Suprapubic skin (tissue), 4 donors: ENCODE measurements at regions not wholly inside any gene's neighbourhood (a gene's known extent, or its start where the extent isn't known, plus 50 kb on each side); places are given as distances from the start of the nearest gene placed in this dataset.

ENCODE experiments used
- DNase-seq, 2 donors: peaks; one replicate each; pipeline ENCODE4 v3.0.0-alpha.2; 2019; ENCODE audit warnings: low spot score in 2 of 2
- H3K27ac ChIP-seq: fragments of 200-600 bp; sonication (generic); one replicate; pipeline ENCODE4 v1.5.1; 2019
- H3K27me3 ChIP-seq: fragments of 200-600 bp; sonication (generic); one replicate; pipeline ENCODE4 v1.5.1; 2019
- H3K36me3 ChIP-seq: fragments of 200-600 bp; sonication (generic); one replicate; pipeline ENCODE4 v1.5.1; 2019
- H3K4me1 ChIP-seq: fragments of 200-600 bp; sonication (generic); one replicate; pipeline ENCODE4 v1.5.1; 2019
- H3K4me3 ChIP-seq: fragments of 200-600 bp; sonication (generic); one replicate; pipeline ENCODE4 v1.5.1; 2019; ENCODE audit warnings: mild to moderate bottlenecking
- H3K9me3 ChIP-seq: fragments of 200-600 bp; sonication (generic); one replicate; pipeline ENCODE4 v1.5.1; 2019
- CTCF ChIP-seq, 2 donors: fragments of 200-600 bp in 1 of 2; fragments of 450-650 bp in 1 of 2; sonication (generic) in 1 of 2; IDR thresholded peaks; one replicate each; pipeline ENCODE4 v1.5.1; 2016 to 2019; ENCODE audit warnings: antibody characterized with exemption in 2 of 2, mild to moderate bottlenecking in 1 of 2, moderate library complexity in 1 of 2
- EP300 ChIP-seq: sonication (generic); formaldehyde crosslinking; IDR thresholded peaks from one replicate; pipeline ENCODE4 v1.6.1; 2017; ENCODE audit warnings: antibody characterized with exemption
- POLR2A ChIP-seq, 2 donors: fragments of 450-650 bp; IDR thresholded peaks; one replicate each; pipeline ENCODE4 v1.6.1; 2017; ENCODE audit warnings: antibody characterized with exemption in 2 of 2, mild to moderate bottlenecking in 2 of 2, moderate library complexity in 2 of 2
- POLR2AphosphoS5 ChIP-seq, 3 donors: sonication (generic); formaldehyde crosslinking; IDR thresholded peaks; one replicate each; pipeline ENCODE4 v1.6.1; 2017; ENCODE audit warnings: antibody characterized with exemption in 3 of 3
- WGBS: methylation state at CpG from one replicate; pipeline ENCODE4 v1.1.5; 2018; 5-methylcytosine and 5-hydroxymethylcytosine counted together

GRCh38 chr11:70566768-70567530 lies 168.6 kb downstream of the CTTN start:
- Histone ChIP-seq H3K9me3 (no peaks in the 10 kb centered on the region), H3K27ac (no peak overlapping the region), H3K4me3 (no peak overlapping the region), H3K4me1 (peaks cover 22% of the 10 kb centered on the region), H3K36me3 (no peaks in the 10 kb centered on the region), H3K27me3 (no peaks in the 10 kb centered on the region)
- no peak for DNase-seq
- TF ChIP-seq CTCF (IDR thresholded peaks at IDR 0.05) (no peak), POLR2AphosphoS5 (IDR thresholded peaks at IDR 0.05) (no peak), EP300 (no peak), POLR2A (IDR thresholded peaks at IDR 0.05) (no peak)
- 82% methylated on average over 17 of the region's 17 CpGs for WGBS

GRCh38 chr11:70567680-70568034 lies 169.3 kb downstream of the CTTN start:
- WGBS = 41% methylated on average over 8 of the region's 8 CpGs
- peak overlapping the region; percentile 41 for H3K4me3 ChIP-seq
- H3K27ac ChIP-seq = no peak overlapping the region
- peaks cover 22% of the 10 kb centered on the region for H3K4me1 ChIP-seq
- H3K36me3 ChIP-seq = no peaks in the 10 kb centered on the region
- DNase-seq = no peak
- no peaks in the 10 kb centered on the region for H3K27me3 ChIP-seq
- no peaks in the 10 kb centered on the region for H3K9me3 ChIP-seq
- no peak for TF ChIP-seq EP300

GRCh38 chr11:70568035-70568813 lies 169.9 kb downstream of the CTTN start:
- peak overlapping the region; percentile 63 for H3K27ac ChIP-seq
- DNase-seq = no peak
- TF ChIP-seq EP300 = no peak
- peak in 1 of 2 donors; percentile 24 for TF ChIP-seq CTCF (IDR thresholded peaks at IDR 0.05)
- no peak for TF ChIP-seq POLR2A (IDR thresholded peaks at IDR 0.05)
- no peak for TF ChIP-seq POLR2AphosphoS5 (IDR thresholded peaks at IDR 0.05)
- WGBS = 3% methylated on average over 18 of the region's 26 CpGs
- H3K4me1 ChIP-seq = peaks cover 22% of the 10 kb centered on the region
- H3K27me3 ChIP-seq = no peaks in the 10 kb centered on the region
- H3K9me3 ChIP-seq = no peaks in the 10 kb centered on the region
- H3K4me3 ChIP-seq = peak overlapping the region; percentile 41
- no peaks in the 10 kb centered on the region for H3K36me3 ChIP-seq

- TF ChIP-seq POLR2A (IDR thresholded peaks at IDR 0.05) (no peak), CTCF (IDR thresholded peaks at IDR 0.05) (no peak), EP300 (no peak), POLR2AphosphoS5 (IDR thresholded peaks at IDR 0.05) (no peak)
- DNase-seq = no peak
- H3K4me1 ChIP-seq = peaks cover 22% of the 10 kb centered on the region
- H3K27ac ChIP-seq = no peak overlapping the region
- 80% methylated on average over 16 of the region's 30 CpGs for WGBS
- H3K36me3 ChIP-seq = no peaks in the 10 kb centered on the region
- H3K4me3 ChIP-seq = peak overlapping the region; percentile 41
- no peaks in the 10 kb centered on the region for H3K27me3 ChIP-seq
- H3K9me3 ChIP-seq = no peaks in the 10 kb centered on the region
Observed at GRCh38 chr11:70568814-70569617, 170.7 kb downstream of the CTTN start.

- H3K27ac ChIP-seq = no peak overlapping the region
- H3K4me1 ChIP-seq = peaks cover 22% of the 10 kb centered on the region
Observed at GRCh38 chr11:70569618-70569890, 171.2 kb downstream of the CTTN start.

More at GRCh38 chr11:70569618-70569890, 171.2 kb downstream of the CTTN start:
- TF ChIP-seq POLR2A (IDR thresholded peaks at IDR 0.05) (no peak), CTCF (IDR thresholded peaks at IDR 0.05) (no peak), EP300 (no peak), POLR2AphosphoS5 (IDR thresholded peaks at IDR 0.05) (no peak)
- no peak overlapping the region for H3K4me3 ChIP-seq
- H3K27me3 ChIP-seq = no peaks in the 10 kb centered on the region
- H3K9me3 ChIP-seq = no peaks in the 10 kb centered on the region
- H3K36me3 ChIP-seq = no peaks in the 10 kb centered on the region
- DNase-seq = no peak
- 96% methylated on average over 8 of the region's 8 CpGs for WGBS
